GM10266 (cell line): ENCODE measurements at regions not wholly inside any gene's neighbourhood (a gene's known extent, or its start where the extent isn't known, plus 50 kb on each side); places are given as distances from the start of the nearest gene placed in this dataset.

Experiments used
- DNase-seq: peaks from one replicate; pipeline ENCODE4 v3.0.0; 2012; ENCODE audit errors: extremely low spot score
- CTCF ChIP-seq: IDR thresholded peaks from 2 replicates; pipeline ENCODE4 v1.5.1; 2012; ENCODE audit warnings: mild to moderate bottlenecking, low read depth; ENCODE audit not compliant: control insufficient read depth, insufficient read depth; ENCODE audit errors: missing control alignments

DNA sequence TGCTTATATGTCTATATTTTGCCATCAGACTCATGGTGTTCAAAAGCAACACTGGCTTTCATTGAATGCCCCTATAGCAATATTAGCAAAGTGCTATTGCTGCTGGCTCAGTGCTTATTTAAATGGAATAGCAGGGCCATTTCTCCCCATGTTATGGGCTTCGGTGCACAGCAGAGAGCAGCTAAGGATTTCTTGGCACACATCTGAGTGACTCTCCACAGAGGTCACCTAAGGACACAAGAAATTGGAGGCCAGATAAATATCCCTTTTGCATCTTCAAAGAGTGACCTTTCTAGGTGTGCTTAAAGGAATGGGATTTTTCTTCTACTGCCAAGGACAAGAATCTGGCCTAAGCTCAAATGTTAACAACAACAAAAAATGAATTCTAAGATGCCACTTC, 751.8 kb downstream of the CDH11 start:
- TF ChIP-seq CTCF: no peak
- no peak for DNase-seq

GRCh38 chr16:64365448-64365931, 756.4 kb downstream of the CDH11 start:
- no peak for DNase-seq

DNA sequence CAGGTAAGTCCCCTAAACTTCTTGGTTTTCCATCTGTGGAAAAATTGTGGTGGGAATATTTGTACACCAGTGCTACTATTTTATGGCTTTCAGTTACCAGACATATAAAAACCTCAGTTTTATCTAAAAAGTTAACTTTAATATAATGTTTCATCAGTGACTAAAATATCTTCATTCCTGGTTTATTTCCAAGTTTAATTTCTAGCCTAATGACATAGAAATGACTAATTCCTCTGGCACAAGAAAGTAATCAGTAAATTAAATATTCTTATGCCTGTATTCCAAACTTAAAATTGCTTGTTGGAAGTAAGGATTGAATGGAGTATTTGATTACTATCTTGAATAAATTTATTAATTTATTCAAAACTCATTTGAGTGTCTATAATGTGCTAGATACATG, 757.0 kb downstream of the CDH11 start:
- no peak for TF ChIP-seq CTCF

More at GRCh38 chr16:64365448-64365931, 756.4 kb downstream of the CDH11 start:
- no peak for TF ChIP-seq CTCF

DNA sequence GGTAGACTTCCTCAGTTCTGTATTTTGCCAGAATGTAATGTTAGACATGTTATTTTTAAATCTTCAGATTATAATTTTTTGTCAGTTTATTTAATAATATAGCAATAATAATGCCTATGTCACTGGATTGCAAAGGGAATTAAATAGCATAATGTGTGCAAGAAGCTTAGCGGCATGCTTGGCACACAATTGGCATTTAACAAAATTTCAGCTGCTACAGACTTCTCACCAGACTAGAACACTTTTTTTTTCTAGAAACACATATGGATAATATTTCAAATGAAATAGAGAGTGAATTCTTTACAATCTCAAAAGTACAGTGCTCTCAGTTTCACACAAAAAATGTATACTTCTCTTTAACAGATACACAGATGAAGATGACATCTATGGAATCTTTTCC, 757.4 kb downstream of the CDH11 start:
- no peak for DNase-seq
- TF ChIP-seq CTCF: no peak

More for the DNA sequence above, 757.0 kb downstream of the CDH11 start:
- no peak for DNase-seq

DNA sequence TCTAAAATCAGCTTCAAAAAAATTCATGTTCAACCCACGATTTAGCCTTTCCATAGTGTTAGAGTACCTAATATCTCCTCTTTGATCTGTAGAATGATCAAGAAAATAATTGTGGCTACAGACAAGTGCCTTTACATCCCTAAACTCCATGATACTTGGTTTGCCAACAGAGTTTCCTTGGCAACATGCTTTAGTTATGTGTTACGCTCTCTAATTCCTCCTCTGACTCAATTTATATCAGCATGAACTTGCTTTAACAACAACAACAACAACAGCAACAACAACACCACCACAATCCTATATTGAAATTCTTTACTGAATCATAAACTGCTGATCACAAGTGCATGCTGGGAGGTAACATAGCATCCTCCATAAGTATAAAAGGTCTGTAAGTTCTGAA, 757.8 kb downstream of the CDH11 start:
- TF ChIP-seq CTCF: no peak
- no peak for DNase-seq

- no peak for DNase-seq
- TF ChIP-seq CTCF: no peak
These were observed 758.8 kb downstream of the CDH11 start for GRCh38 chr16:64363039-64363438.

DNA sequence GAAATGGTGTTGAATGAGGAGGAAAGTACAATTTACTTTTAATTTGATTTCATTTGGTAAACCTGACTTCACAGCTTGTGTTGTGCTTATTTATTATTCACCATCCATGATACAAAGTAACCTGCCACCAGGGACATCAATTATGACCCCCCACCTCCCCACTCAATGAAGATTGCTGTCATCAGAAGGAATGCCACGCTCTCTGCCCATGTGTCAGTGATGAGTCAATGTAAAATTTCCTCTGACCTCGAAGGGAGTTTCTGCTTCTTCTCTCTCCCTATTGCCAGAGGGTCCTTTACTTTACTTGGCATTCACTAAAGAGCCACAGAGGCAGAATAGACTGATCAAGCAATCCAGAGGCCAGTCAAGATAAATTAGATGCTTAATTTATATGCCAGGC, 759.7 kb downstream of the CDH11 start:
- DNase-seq: no peak
- TF ChIP-seq CTCF: no peak
